ENCODE measurements at regions not wholly inside any gene's neighbourhood (a gene's known extent, or its start where the extent isn't known, plus 50 kb on each side); places are given as distances from the start of the nearest gene placed in this dataset.

DNA sequence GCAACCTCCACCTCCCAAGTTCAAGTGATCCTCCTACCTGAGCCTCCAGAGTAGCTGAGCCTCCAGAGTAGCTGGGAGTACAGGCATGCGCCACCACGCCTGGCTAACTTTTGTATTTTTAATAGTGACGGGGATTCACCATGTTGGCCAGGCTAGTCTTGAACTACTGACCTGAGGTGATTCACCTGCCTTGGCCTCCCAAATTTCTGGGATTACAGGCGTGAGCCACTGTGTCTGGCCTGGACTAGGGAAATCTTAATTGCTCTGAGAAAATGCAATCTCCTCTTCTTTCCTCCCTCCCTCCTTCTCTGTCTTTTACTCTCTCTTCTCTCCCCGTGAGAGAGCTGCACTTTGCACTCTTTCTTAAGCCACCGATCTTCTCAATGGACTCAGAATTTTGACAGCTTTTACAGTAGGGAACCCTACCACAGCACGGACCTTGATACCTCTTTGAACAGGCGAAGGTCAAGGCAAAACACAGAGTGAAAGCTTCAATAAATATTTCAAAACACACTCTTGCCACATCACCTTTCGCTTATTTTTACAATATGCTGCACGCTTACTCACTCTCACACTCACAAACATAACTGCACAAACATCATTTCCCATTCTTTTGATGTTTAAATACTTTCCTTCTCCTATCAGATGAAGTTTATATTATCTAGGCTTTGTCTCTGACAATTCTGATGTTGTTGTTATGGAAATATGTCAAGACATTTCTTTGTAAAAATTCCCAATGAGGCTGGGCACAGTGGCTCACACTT, 173.4 kb upstream of the NRP1 start:
- Histone ChIP-seq H3K4me3 (ENCODE audit: low read depth, low read length) (no peak overlapping the region), H3K36me3 (ENCODE audit: control insufficient read depth, insufficient read depth, low read length) (no peaks in the 10 kb centered on the region), H3K27me3 (ENCODE audit: control insufficient read depth, insufficient read depth, low read length) (no peaks in the 10 kb centered on the region), H3K9me3 (ENCODE audit: control insufficient read depth, insufficient read depth, low read depth, low read length) (no peaks in the 10 kb centered on the region), H3K9ac (ENCODE audit: low read length) (no peak overlapping the region), H3K27ac (ENCODE audit: low read depth, low read length) (no peak overlapping the region), H3K4me1 (ENCODE audit: control insufficient read depth, insufficient read depth, low read length) (peaks cover 14% of the 10 kb centered on the region)

DNA sequence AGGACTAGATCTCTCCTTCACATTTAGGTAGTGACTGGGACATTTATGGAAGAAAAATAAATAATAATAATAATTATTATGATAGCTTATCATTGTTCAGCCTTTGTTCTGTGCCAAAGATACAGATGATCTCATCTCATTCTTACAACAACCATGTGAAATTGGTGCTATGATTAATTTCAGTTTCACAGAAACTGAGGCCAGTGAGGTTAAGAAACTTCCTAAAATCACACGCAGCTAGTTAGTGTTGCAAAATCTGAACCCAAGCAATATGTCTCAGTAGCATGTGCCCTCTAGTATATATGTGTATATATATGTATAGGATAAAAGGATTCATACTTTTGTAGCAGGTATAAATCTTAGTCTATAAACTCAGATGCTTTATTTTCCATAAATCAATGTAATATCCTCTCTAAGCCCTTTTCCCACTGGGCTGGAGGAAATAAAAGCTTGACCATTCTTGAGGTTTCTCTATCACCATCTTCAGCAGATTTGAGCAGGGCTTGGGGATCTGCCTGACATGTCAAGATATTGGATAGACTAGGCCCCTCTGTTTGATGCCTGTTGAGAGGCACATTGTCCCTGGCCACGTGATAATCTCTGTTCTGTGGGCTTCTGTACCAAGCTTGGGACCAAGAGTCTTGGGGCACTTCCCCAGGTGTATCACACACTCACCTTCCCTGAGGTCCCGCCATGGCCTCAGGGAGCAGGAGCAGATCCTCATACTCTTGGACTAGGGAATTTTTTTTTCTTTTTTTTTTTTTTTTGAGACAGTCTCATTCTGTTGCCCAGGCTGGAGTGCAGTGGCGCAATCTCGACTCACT, 172.6 kb upstream of the NRP1 start:
- Histone ChIP-seq H3K4me3 (ENCODE audit: low read depth, low read length) (no peak overlapping the region), H3K36me3 (ENCODE audit: control insufficient read depth, insufficient read depth, low read length) (no peaks in the 10 kb centered on the region), H3K9ac (ENCODE audit: low read length) (no peak overlapping the region), H3K4me1 (ENCODE audit: control insufficient read depth, insufficient read depth, low read length) (peaks cover 14% of the 10 kb centered on the region), H3K27me3 (ENCODE audit: control insufficient read depth, insufficient read depth, low read length) (no peaks in the 10 kb centered on the region), H3K9me3 (ENCODE audit: control insufficient read depth, insufficient read depth, low read depth, low read length) (peaks cover 5% of the 10 kb centered on the region; the same call in 1 of the 2 replicates), H3K27ac (ENCODE audit: low read depth, low read length) (no peak overlapping the region)

DNA sequence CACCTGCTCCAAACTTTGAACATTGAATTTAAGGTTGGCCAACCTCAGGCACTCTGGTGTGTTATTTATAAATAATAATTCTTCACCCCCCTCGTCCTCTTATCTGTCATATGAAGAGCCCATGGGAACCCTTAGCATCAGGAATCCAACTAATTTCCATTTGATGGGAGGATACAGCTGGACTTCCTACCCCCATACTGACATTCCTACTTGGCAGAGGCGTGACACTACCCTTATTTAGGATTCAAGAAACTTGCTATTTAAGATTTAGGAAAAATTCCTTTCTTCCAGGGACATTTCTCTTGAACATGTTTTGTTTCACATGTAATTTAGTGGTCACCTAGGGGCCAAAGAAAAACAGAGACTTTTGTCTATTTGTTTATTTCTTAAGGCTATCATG, 171.9 kb upstream of the NRP1 start:
- Histone ChIP-seq H3K9ac (ENCODE audit: low read length) (no peak overlapping the region), H3K27ac (ENCODE audit: low read depth, low read length) (no peak overlapping the region), H3K36me3 (ENCODE audit: control insufficient read depth, insufficient read depth, low read length) (no peaks in the 10 kb centered on the region), H3K4me1 (ENCODE audit: control insufficient read depth, insufficient read depth, low read length) (peaks cover 14% of the 10 kb centered on the region), H3K27me3 (ENCODE audit: control insufficient read depth, insufficient read depth, low read length) (no peaks in the 10 kb centered on the region), H3K9me3 (ENCODE audit: control insufficient read depth, insufficient read depth, low read depth, low read length) (peaks cover 8% of the 10 kb centered on the region; the same call in 1 of the 2 replicates), H3K4me3 (ENCODE audit: low read depth, low read length) (no peak overlapping the region)

DNA sequence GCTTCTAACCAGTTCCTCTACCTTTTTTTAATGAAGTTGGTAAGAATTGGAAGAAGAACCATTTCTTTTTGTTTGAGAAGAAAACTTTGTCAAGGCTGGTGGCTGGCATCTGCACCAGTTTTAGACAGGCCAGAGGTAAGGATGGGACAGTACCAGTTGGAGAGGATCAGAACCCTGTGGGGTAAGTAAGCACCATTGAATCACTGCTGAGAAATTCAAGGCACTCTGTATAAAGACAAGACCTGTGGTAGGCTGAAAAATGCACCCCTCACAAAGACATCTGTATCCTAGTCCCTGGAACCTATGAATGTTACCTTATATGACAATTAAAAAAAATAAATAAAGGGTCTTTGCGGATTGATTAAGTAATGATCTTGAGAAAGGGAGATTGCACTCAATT, 166.7 kb upstream of the NRP1 start:
- H3K4me1 ChIP-seq (ENCODE audit: control insufficient read depth, insufficient read depth, low read length): no peaks in the 10 kb centered on the region
- H3K9ac ChIP-seq (ENCODE audit: low read length): no peak overlapping the region
- H3K27ac ChIP-seq (ENCODE audit: low read depth, low read length): no peak overlapping the region
- H3K27me3 ChIP-seq (ENCODE audit: control insufficient read depth, insufficient read depth, low read length): no peaks in the 10 kb centered on the region
- H3K36me3 ChIP-seq (ENCODE audit: control insufficient read depth, insufficient read depth, low read length): no peaks in the 10 kb centered on the region
- peaks cover 8% of the 10 kb centered on the region for H3K9me3 ChIP-seq (ENCODE audit: control insufficient read depth, insufficient read depth, low read depth, low read length)
- H3K4me3 ChIP-seq (ENCODE audit: low read depth, low read length): no peak overlapping the region

DNA sequence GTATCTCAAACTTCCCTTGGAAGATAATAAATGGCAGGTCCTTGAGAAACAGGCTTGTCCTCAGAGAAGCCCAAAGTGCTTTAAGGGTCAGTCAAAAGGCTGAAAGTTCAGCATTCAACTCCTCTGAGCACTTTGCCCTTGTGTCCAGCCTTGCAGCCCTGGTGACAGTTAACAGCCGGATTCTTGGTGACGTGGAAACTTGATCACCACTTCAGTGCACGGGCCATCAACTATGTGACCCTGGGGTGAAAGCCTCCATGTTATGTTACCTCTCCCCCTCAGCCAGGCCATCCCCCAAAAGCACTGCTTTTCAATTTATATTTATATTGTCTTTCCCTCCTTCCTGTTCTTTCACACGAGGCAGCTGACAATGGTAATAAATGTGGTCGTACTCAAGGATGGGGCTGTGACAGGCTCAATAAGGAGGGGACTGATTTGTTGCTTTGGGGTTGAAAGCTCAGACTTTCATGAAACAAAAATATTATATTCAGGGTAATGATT, 164.0 kb upstream of the NRP1 start:
- no peaks in the 10 kb centered on the region for H3K36me3 ChIP-seq (ENCODE audit: control insufficient read depth, insufficient read depth, low read length)

DNA sequence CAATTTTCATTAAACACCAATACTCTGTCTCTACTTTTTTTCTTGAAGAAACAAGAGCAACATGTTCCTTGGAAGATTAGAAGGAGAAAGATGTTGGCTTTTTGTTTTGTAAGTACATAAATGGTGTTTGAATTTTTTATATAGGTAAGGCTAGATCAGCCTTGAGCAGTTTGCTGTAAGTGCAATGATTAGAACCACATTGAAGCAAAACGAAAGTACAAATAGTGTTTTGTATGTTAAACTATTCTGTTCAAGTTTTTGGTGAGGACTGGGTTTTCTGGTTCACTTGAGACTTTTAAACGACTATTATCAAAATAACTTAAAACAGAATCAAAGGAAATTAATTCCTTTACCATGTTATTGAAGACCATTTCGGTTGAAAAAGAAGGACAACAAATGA, 162.9 kb upstream of the NRP1 start:
- Histone ChIP-seq H3K27ac (ENCODE audit: low read depth, low read length) (no peak overlapping the region), H3K9me3 (ENCODE audit: control insufficient read depth, insufficient read depth, low read depth, low read length) (peaks cover 5% of the 10 kb centered on the region), H3K4me3 (ENCODE audit: low read depth, low read length) (no peak overlapping the region), H3K36me3 (ENCODE audit: control insufficient read depth, insufficient read depth, low read length) (no peaks in the 10 kb centered on the region), H3K9ac (ENCODE audit: low read length) (no peak overlapping the region), H3K27me3 (ENCODE audit: control insufficient read depth, insufficient read depth, low read length) (no peaks in the 10 kb centered on the region), H3K4me1 (ENCODE audit: control insufficient read depth, insufficient read depth, low read length) (no peaks in the 10 kb centered on the region)

More for the DNA sequence above, 164.0 kb upstream of the NRP1 start:
- H3K9me3 ChIP-seq (ENCODE audit: control insufficient read depth, insufficient read depth, low read depth, low read length): peaks cover 8% of the 10 kb centered on the region
- H3K27ac ChIP-seq (ENCODE audit: low read depth, low read length): no peak overlapping the region
- H3K27me3 ChIP-seq (ENCODE audit: control insufficient read depth, insufficient read depth, low read length): no peaks in the 10 kb centered on the region
- H3K4me3 ChIP-seq (ENCODE audit: low read depth, low read length): no peak overlapping the region
- no peaks in the 10 kb centered on the region for H3K4me1 ChIP-seq (ENCODE audit: control insufficient read depth, insufficient read depth, low read length)
- no peak overlapping the region for H3K9ac ChIP-seq (ENCODE audit: low read length)

DNA sequence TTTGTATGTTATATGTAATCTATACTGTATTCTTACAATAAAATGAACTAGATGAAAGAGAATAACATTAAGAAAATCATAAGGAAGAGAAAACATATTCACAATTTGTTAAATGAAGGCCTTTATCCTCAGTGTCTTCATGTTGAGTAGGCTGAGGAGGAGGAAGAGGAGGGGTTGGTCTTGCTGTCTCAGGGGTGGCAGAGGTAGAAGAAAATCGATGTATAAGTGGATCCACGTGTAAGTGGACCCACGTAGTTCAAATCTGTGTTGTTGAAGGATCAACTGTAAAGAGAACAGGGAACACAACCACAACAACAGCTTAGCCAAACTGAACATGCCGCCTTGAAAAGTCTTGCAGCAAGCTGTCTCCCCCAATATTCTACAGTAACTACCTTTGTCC, 161.6 kb upstream of the NRP1 start:
- H3K9ac ChIP-seq (ENCODE audit: low read length): no peak overlapping the region
- H3K4me3 ChIP-seq (ENCODE audit: low read depth, low read length): no peak overlapping the region

DNA sequence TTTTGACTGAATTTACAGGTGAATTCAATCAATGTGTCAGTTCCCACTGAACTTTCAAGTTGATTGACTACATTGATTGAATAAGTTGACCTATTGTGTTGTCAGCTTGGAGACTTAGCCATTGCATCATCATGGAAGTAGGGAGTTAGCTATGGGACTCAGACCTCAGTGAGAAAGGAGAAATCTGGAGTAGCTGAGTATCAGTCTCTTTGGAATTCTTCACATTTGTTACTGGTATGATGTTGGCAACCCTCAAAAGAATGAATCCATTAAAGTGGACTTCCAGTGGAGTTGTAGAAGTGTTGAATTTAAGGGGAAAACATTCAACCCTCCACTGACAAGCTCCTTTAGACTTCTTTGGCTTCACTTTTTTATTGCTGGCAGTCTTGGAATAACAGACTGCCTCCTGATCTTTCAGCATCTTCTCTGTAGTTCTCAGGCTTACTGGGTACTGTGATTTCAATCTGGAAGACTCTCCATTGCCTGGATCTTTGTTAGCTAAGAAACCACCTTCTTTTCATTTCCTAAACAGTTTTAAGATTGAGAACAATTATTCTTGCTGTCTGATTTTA, 160.3 kb upstream of the NRP1 start:
- Histone ChIP-seq H3K9me3 (ENCODE audit: control insufficient read depth, insufficient read depth, low read depth, low read length) (no peaks in the 10 kb centered on the region), H3K4me1 (ENCODE audit: control insufficient read depth, insufficient read depth, low read length) (no peaks in the 10 kb centered on the region), H3K4me3 (ENCODE audit: low read depth, low read length) (no peak overlapping the region), H3K27me3 (ENCODE audit: control insufficient read depth, insufficient read depth, low read length) (no peaks in the 10 kb centered on the region), H3K36me3 (ENCODE audit: control insufficient read depth, insufficient read depth, low read length) (no peaks in the 10 kb centered on the region), H3K27ac (ENCODE audit: low read depth, low read length) (no peak overlapping the region), H3K9ac (ENCODE audit: low read length) (no peak overlapping the region)

More for the DNA sequence above, 161.6 kb upstream of the NRP1 start:
- no peaks in the 10 kb centered on the region for H3K4me1 ChIP-seq (ENCODE audit: control insufficient read depth, insufficient read depth, low read length)
- H3K9me3 ChIP-seq (ENCODE audit: control insufficient read depth, insufficient read depth, low read depth, low read length): no peaks in the 10 kb centered on the region; the same call in 1 of the 2 replicates
- H3K27me3 ChIP-seq (ENCODE audit: control insufficient read depth, insufficient read depth, low read length): no peaks in the 10 kb centered on the region
- no peaks in the 10 kb centered on the region for H3K36me3 ChIP-seq (ENCODE audit: control insufficient read depth, insufficient read depth, low read length)
- H3K27ac ChIP-seq (ENCODE audit: low read depth, low read length): no peak overlapping the region

DNA sequence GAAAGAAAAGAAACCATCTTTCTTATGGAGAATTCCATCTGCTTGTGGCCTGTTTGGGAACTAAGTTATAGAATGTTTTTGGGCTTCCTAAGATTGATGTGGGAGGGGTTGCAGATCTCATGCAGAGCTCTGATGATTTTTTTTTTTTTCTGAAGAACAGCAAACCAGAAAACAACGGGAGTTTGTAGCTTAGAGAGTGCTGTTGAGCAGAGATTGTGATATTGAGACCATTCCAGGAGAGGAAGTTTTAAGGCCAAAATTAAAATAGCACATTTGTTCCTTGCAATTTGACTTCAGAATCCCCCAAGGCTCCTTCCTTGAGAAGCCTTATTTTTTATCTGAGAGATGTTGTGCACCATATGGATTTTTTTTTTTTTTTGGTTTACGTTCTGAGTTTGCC, 159.5 kb upstream of the NRP1 start:
- Histone ChIP-seq H3K9me3 (ENCODE audit: control insufficient read depth, insufficient read depth, low read depth, low read length) (no peaks in the 10 kb centered on the region), H3K27ac (ENCODE audit: low read depth, low read length) (no peak overlapping the region), H3K36me3 (ENCODE audit: control insufficient read depth, insufficient read depth, low read length) (no peaks in the 10 kb centered on the region), H3K4me3 (ENCODE audit: low read depth, low read length) (no peak overlapping the region), H3K4me1 (ENCODE audit: control insufficient read depth, insufficient read depth, low read length) (no peaks in the 10 kb centered on the region), H3K27me3 (ENCODE audit: control insufficient read depth, insufficient read depth, low read length) (no peaks in the 10 kb centered on the region), H3K9ac (ENCODE audit: low read length) (no peak overlapping the region)

DNA sequence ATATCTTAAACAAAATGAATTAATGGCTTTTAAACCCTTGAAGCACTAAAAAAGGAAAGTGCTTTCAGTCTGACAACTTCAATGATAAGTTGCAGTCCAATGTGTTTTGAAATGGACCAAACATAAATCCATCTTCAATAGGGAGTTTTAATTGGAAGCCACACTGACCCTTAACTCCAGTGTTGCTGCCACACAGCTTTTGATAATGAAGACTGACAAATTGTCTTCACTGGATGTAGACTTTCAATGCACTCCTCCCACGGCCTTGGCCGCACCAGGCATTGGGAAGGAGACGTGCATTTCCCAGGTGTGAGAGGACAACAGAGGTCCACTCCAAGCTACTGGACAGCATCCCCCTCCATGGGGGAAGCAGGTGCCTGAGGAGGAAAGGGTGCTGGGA, 159.0 kb upstream of the NRP1 start:
- no peaks in the 10 kb centered on the region for H3K9me3 ChIP-seq (ENCODE audit: control insufficient read depth, insufficient read depth, low read depth, low read length)
- no peak overlapping the region for H3K4me3 ChIP-seq (ENCODE audit: low read depth, low read length)
- H3K9ac ChIP-seq (ENCODE audit: low read length): no peak overlapping the region
- H3K27ac ChIP-seq (ENCODE audit: low read depth, low read length): no peak overlapping the region
- no peaks in the 10 kb centered on the region for H3K27me3 ChIP-seq (ENCODE audit: control insufficient read depth, insufficient read depth, low read length)
- H3K36me3 ChIP-seq (ENCODE audit: control insufficient read depth, insufficient read depth, low read length): no peaks in the 10 kb centered on the region
- H3K4me1 ChIP-seq (ENCODE audit: control insufficient read depth, insufficient read depth, low read length): no peaks in the 10 kb centered on the region
